GM12891 (cell line): ENCODE measurements at regions not wholly inside any gene's neighbourhood (a gene's known extent, or its start where the extent isn't known, plus 50 kb on each side); places are given as distances from the start of the nearest gene placed in this dataset.

Source experiments
- DNase-seq: peaks from one replicate; pipeline ENCODE4 v3.0.0; 2011; ENCODE audit warnings: low spot score; ENCODE audit not compliant: insufficient read length
- FAIRE-seq: peaks from 2 replicates; lab custom pipeline; 2011; peaks lifted over from hg19 to GRCh38; lab: Jason Lieb, UNC
- PAX5 ChIP-seq: IDR thresholded peaks from 2 replicates; pipeline ENCODE4 v1.6.1; 2011; ENCODE audit warnings: low read length, moderate library complexity, mild to moderate bottlenecking; ENCODE audit not compliant: insufficient read depth, severe bottlenecking
- POLR2A ChIP-seq: IDR thresholded peaks from 2 replicates; pipeline ENCODE4 v1.6.1; 2011; ENCODE audit warnings: low read depth, low read length, control low read depth
- POLR2AphosphoS5 ChIP-seq: IDR thresholded peaks from 2 replicates; pipeline ENCODE4 v1.6.1; 2011; ENCODE audit warnings: low read depth, low read length, control low read depth
- POU2F2 ChIP-seq: IDR thresholded peaks from 2 replicates; pipeline ENCODE4 v1.6.1; 2011; ENCODE audit warnings: low read depth, mild to moderate bottlenecking, control low read depth, low read length, moderate library complexity
- SPI1 ChIP-seq: IDR thresholded peaks from 2 replicates; pipeline ENCODE4 v1.6.1; 2011; ENCODE audit warnings: low read depth, low read length, control low read depth
- TAF1 ChIP-seq: IDR thresholded peaks from 2 replicates; pipeline ENCODE4 v1.6.1; 2011; ENCODE audit warnings: low read depth, low read length, control low read depth

GRCh38 chr3:109532257-109533216 lies 195.2 kb upstream of the DPPA4 start:
- DNase-seq, result no peak
- FAIRE-seq, result peak; percentile 23
- no peak for TF ChIP-seq SPI1
- no peak for TF ChIP-seq POLR2A
- no peak for TF ChIP-seq PAX5
- no peak for TF ChIP-seq TAF1

DNA sequence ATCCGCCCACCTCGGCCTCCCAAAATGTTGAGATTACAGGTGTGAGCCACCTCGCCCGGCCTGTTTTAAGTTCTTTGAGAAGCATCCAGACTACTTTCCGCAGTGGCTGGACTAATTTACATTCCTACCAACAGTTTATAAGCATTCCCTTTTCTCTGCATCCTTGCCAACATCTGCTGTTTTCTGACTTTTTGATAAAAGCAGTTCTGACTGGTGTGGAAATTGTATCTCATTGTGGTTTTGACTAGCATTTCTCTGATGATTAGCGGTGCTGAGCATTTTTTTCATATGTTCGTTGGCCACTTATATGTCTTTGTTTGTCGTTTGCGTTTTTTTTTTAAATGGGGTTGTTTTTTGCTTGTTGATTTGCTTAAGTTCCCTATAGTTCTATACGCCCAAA lies 208.4 kb upstream of the DPPA4 start:
- TF ChIP-seq POU2F2 (no peak), SPI1 (no peak), POLR2AphosphoS5 (no peak), TAF1 (no peak), PAX5 (no peak), POLR2A (no peak)
- no peak for DNase-seq
- FAIRE-seq, result no peak

- no peak for TF ChIP-seq POU2F2
- no peak for TF ChIP-seq SPI1
- no peak for TF ChIP-seq TAF1
- TF ChIP-seq PAX5, result no peak
- no peak for TF ChIP-seq POLR2A
- TF ChIP-seq POLR2AphosphoS5, result no peak
- DNase-seq, result no peak
- no peak for FAIRE-seq
Observed at GRCh38 chr3:109548192-109548938, 211.0 kb upstream of the DPPA4 start.

DNA sequence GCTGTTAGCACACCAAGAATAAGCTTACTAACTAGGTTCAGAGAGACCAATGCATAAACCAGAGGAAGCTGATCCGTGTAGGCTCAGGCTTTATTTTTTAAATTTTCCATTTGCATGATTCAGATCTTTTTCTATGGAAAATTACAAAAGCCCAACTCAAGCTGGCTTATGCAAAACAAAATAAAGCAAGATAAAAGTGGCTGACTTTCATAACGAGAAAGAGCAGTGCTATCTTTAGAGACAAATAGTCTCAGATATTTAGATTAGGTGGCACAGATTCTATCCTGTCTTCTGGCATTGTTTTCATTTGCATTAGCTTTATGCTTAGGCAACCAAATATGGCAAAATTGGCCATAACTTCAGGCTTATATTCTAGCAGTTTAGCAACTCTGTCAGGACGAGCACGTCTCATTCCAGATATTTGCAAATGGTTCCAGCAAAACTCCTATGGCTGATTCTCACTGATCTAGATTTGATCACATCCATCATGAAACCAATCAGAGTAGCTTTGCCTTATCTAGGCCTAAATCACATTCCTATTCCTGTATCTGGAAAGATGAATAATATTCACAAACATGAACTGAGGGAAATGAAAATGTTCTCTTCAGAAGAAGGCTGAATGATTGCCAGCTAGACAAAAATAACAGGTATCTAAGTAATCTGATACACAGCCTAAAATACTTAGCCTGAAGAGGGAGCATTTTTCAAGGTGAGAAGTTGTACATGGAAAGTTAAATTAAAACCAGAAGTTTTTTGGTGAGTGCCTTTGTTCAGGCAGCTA lies 216.4 kb upstream of the DPPA4 start:
- FAIRE-seq (no peak), DNase-seq (no peak)
- TF ChIP-seq POLR2AphosphoS5 (no peak), POLR2A (no peak), PAX5 (no peak), TAF1 (no peak), SPI1 (no peak), POU2F2 (no peak)

DNA sequence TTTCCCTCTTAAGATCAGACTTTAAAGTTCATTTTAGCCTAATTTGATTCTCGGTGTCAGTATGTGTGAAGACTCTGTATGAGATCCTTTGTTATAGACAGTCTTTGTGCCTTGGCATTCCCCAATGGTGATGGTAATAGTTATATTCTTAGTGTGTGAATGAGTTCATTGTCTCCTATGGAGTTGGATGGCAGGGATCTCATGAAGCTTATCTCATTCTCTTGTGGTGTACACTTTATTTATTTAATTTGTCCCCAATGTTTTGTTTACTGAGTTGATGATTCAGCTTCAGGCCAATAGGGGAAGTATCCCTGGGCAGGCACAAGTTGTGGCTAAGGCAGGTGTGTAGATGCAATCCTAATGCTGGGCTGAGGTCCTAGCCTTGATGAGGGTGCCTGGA lies 222.0 kb upstream of the DPPA4 start:
- TF ChIP-seq PAX5 (no peak), POU2F2 (no peak), SPI1 (no peak), POLR2A (no peak), TAF1 (no peak), POLR2AphosphoS5 (no peak)
- FAIRE-seq (no peak), DNase-seq (no peak)

DNA sequence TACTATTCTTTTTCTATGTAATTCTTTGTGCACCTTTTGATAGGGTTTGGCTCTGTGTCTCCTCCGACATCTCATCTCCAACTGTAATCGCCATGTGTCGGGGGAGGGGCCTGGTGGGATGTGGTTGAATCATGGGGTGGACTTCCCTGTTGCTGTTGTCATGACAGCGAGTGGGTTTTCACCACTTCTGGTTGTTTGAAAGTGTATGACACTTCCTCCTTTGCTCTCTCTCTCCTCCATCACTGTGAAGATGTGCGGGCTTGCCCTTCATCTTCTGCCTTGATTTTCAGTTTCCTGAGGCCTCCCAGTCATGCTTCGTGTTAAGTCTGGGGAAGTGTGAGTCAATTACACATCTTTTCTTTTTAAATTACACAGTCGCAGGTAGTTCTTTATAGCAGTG lies 225.8 kb upstream of the DPPA4 start:
- DNase-seq, result no peak

GRCh38 chr3:109569135-109569846 lies 231.9 kb upstream of the DPPA4 start:
- FAIRE-seq (no peak), DNase-seq (no peak)
- TF ChIP-seq PAX5 (no peak), POLR2A (no peak), TAF1 (no peak), POLR2AphosphoS5 (no peak), POU2F2 (no peak), SPI1 (no peak)

More for the DNA sequence above, 225.8 kb upstream of the DPPA4 start:
- TF ChIP-seq POLR2A (no peak), TAF1 (no peak), SPI1 (no peak), POLR2AphosphoS5 (no peak), POU2F2 (no peak), PAX5 (no peak)
- no peak for FAIRE-seq

- TF ChIP-seq SPI1 (no peak), POLR2AphosphoS5 (no peak), PAX5 (no peak), POLR2A (no peak), TAF1 (no peak), POU2F2 (no peak)
- DNase-seq, result no peak
- FAIRE-seq, result no peak
Observed at GRCh38 chr3:109570408-109570807, 233.1 kb upstream of the DPPA4 start.
